T-helper 2 cell (primary cell): ENCODE measurements at regions not wholly inside any gene's neighbourhood (a gene's known extent, or its start where the extent isn't known, plus 50 kb on each side); places are given as distances from the start of the nearest gene placed in this dataset.

Source experiments
- DNase-seq, 5 experiments: peaks; one replicate each; pipeline versions ENCODE4 v3.0.0 to v3.0.0-alpha.2; 2012 to 2022

DNA sequence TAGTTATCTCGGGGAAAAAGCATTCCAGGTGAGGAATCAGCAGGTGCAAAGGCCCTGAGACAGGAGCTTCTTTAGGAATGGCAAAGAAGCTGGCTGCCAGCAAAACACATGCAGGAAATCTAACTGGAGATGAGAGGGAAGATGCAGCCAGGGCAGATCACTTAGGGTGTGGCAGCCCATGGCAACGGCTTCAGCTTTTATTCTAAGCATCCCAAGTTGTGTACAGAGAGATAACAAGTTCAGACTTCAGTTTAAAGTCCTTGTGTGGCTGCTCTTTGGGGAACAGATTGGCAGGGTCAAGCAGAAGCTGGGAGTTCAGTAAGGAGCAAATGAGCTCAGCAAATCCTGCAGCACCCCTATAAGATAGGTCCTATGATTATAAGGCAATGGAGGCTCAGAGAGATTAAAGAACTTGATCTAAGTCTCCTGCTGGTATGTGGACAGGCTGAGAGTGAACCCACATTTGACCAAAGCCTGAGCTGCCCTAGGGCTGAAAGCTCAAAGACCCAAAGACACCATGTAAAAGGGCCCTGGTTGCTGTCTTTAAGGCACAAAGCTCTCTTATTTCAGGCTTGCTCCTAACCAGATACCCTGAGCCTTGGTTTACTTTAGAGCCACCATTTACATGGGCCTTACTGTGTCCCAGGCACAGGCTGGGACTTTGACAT is 466.8 kb downstream of the SOX6 start:
- DNase-seq: no peak

DNA sequence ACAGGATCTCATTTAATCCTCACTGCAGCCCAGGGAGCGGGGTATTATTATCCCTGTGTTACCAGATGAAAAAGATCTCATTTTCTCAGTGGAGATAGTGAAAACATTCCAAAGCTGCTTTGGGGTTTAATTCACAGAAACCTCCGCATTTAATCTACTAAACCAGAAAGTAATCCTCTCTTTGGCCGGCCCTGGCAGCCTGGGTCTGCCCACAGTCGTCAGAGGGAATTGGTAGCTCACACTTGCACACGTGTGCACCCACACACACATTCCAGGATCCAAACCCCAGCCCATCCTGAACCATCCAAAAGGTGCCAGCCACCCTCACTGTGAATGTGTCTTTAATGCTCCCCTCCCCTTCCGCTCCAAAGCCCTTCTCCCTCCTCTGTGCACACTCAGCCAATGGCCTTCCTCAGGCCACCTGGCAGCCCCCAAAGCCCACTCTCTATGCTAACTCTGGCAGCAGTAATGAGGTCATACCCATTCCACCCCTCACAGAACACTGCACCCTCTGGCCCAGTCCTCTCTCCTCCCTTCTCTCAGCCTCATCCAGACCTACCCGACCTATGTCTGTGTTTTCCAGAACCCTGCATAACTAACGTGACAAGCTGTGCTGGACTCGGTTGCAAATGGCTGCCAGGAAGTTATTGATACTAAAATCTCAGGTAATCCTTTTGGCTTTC is 466.2 kb downstream of the SOX6 start:
- no peak for DNase-seq

DNA sequence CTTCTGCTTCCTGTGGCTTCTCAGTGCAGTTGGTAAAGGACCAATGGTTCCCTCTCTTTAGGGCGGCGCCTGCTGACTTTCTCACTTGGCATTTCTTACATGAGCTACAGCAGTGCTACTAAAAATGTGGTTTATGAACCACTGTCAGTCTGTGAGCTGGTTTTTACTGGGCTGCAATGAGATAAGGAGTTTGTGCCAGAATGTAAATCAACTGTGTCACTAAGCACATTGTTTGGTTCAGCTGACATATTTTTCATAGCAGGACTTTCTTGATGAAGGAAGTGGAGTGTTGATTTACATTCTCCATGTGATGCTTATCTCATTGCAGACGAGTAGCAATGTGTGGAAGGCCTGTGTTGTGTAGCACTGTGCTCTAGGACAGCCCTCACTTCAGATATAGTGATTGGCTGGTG is 463.3 kb downstream of the SOX6 start:
- peak in 1 of 5 experiments; percentile 41 for DNase-seq

DNA sequence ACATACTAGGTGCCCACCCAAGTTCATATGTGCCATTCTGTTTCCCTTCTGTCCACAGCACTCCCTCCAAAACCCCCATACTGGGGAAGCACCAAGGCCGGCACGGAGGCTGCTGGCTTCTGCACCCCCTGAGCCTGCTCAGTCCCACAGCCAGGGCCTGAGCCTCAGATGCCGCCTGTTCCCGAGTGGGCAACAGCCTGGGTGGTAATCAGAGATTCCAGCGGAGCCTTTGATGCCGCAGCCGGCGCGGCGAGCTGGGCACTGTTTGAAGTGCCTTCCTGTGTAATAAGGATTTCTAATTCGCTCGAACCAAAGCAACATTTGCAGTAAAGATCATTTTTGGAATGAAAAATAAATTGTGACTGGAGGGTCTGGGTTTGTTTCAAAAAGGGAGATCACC is 460.3 kb downstream of the SOX6 start:
- DNase-seq: no peak

DNA sequence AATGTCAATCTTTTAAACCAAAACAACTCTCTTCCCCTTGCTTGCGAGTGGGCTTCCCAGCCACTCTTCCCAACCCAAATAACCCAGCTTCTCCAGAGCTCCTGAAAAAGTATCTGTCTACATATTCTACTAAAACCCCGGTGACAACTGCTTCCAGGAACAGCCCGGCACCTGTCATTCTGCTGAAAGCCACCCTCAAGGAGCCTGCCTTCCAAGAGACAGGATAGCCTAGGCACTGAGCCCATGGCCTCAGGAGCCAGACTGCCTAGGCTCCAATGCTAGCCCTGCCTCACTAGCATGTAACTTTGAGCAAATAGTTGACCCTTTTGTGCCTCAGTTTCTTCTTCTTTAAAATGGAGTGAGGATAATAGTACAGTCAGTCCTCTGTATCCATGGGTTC is 459.8 kb downstream of the SOX6 start:
- no peak for DNase-seq

DNA sequence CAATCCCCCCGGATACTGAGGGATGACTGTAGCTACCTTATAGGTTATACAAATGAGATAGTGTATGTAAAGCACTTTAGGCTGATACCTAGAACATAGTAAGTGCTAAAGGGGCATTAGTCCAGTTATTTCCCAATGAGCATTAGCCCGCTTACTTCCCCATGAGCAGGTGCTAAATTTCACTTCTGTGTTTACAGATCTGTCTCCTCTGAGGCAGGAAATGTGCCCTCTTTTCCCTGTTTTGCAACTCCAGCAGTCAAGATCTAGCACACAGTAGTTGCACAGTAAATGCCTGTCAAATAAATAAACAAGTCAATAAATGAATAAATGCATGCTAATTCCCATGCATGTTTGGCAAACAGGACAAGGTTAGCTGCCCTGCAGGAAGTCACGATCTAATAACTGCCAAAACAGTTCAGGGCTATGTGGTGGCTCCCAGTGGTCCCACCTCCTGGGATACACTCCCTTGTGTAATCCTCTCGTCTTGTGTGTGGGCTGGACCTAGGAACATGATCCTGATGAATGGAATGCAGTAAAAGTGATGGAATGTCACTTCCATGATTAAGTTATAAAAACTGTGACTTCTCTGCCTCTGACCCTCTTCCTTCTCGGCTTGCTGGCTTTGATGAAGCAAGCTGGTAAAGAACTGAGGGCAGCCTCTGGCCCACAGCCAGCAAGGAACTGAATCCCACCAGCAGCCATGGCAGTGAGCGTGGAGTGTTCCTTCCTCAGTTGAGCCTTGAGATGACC is 459.0 kb downstream of the SOX6 start:
- DNase-seq: no peak

DNA sequence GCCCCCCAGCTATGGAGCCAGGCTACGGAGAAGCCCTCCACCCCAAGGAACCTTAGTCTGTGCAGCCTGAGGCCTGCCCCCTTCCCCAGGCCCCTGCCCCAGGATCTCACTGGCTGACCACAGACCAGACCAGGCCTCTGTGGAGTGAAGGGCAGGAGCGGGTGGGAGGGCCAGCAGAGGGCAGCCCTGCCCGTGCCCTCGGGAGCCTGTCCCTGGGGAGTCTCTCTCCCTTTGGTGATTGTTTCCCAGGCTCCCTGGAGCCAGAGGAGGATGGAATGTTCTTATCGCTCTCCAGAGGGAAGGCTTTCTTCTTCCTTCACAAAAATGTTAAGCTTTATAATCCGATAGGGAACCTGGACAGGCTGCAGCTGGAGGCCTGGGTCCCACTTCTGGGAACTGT is 455.3 kb downstream of the SOX6 start:
- DNase-seq: no peak

DNA sequence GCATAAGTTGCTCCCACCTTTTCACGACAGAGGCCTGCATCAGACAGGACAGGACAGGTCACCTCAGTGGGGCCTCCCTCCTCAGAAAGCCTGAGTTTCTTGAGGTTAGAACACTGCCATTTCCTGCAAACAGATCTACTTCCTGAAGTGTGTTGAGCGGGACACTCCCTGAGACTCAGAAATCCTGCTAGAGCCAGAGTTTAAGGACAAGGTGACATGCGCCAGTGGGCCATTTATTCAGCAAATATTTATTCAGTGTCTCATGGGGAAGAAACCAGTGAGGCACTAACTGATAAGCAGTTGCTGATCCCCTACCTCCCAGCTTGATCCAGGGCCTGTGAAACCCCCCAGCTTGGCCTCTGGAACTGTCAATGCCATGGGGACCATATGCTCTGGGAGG is 454.6 kb downstream of the SOX6 start:
- DNase-seq: no peak

DNA sequence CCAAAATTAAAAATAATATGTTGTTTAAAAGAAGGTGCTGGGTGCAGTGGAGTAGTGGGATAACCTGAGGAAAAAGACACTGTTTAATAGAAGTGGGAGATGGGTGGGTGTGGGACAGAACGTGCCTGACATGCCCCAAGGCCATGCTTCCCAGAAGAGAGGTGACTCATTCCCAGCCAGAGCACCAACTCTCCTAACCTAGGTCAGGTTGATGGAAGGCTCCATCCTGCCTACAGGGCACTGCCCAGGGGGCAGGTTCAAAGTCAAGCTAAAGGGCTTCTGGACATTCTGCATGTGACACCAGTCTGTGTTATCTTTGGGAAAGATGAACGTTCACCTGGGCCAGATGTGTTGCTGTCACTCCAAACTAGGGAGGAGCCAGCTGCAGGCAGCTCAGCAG is 453.1 kb downstream of the SOX6 start:
- DNase-seq: no peak

DNA sequence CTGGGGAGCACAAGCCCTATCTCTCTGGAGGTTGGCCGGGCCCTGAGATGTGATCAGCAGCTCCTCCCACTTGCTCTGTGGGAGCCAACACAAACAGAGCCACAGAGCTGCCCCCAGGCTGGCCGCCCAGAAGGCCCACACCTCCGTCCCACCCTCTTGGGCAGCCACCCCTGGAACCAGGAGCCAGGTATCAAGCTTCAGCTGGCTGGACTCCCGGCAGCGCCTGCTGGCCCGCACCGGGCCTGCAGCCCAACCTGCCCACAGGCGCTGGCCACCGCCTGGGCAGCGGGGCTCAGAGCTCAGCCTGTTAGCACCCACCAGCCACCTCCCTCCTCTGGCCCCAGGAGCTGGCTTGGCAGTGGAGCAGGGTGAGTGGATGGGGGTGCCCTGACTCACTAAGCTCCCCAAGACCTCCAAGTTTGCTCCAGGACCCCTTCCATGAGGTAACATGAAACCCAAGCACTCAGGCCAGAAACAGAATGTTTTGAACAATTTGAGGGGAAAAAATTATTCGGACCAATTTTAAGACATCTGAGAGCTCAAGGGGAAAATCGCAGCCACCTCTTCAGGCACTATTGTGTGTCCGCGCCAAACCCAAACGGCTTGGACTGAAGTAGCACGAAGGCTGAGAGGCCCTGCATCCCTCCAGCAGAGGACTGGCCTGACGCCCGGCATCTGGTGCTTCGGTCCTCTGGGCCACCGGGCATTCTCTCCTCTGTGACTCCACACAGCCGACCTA is 450.8 kb downstream of the SOX6 start:
- no peak for DNase-seq

DNA sequence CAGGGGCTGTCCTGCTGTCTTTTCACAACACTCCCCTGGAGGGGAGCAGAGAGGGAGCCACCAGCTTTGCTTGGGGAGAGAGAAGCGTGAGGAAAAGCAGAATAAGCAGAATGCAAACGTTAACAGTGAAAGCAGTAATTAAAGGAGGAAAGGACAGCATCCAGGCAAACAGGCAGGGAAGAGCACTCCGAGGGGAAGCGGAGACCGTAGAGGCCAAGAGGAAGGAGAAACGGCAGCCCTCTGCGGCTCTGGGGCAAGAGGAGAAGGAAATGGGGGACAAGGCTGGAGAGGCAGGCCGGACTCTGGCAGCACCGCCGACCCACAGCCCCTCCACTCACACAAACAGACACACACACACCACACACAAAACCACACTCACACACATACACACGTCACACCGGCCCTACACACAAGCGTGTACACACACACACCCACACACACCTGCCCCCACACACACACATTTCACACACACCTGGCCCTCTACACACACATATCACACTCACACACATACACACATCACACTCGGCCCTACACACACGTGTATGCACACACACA is 449.8 kb downstream of the SOX6 start:
- no peak for DNase-seq

DNA sequence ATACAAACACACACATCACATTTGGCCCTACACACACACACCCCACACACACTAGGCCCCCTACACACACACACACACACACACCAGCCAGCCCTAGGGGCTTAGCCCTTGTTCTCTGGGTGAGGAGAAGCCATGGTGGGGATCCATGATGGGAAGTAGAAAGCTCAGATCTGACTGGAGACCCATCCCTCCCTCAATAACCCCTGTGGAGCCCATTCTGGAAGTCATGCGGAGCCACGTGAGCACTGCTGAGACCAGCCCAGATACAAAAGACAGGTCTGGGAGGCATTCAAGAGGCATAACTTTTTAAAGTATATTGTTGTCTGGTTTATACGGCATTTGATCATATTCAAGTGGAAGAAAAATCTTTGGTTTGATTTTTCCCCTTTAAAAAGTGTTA is 448.5 kb downstream of the SOX6 start:
- DNase-seq: no peak

DNA sequence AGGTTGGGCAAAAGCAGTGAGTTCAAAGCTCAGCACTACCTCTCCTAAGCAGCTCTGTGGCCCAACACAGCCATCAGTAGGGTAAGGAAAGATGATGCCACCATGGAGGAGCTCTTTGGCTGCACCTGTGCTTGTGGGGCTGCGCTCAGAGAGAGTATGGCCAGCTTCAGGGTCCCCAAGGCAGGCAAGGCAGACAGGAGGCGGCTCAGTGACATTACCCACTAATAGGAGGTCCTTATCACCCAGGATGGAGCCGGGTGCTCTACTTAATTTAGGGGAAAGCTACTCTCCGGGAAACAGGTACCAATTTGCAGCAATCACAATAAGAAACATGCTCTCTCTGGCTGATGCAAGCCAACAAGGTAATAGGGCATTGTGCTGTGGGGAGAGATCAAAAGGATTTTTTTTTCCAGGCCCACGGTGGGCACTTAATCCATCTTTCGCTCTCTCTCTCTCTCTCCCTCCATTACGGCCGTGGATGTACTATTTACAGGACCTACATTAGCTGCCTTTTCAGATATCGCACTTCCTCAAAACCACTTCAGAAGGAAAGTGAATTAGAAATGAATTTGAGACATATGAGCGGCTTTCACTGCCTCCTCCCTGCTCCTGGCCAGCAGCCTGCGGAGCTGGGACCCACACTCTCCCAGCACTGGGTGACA is 446.3 kb downstream of the SOX6 start:
- no peak for DNase-seq

DNA sequence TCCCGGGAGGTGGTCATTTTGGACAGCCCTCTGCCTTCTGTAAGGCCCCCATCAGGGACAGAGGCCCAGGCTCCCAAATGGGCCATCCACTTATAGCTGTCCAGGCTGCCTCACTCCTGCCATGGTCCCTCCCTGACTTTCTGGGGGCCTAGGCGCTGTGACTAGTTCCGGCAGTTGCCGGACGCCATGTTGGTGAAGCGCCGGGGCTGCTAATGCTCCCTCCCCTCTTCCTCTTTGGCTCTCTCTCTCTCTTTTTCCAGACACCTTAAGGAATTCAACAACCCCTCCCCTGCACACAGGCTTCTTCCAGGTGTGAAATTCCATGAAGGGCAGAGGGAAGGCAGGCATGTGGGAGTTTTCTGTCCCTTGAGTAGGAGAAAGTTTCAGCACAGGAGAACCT is 445.6 kb downstream of the SOX6 start:
- DNase-seq: no peak

DNA sequence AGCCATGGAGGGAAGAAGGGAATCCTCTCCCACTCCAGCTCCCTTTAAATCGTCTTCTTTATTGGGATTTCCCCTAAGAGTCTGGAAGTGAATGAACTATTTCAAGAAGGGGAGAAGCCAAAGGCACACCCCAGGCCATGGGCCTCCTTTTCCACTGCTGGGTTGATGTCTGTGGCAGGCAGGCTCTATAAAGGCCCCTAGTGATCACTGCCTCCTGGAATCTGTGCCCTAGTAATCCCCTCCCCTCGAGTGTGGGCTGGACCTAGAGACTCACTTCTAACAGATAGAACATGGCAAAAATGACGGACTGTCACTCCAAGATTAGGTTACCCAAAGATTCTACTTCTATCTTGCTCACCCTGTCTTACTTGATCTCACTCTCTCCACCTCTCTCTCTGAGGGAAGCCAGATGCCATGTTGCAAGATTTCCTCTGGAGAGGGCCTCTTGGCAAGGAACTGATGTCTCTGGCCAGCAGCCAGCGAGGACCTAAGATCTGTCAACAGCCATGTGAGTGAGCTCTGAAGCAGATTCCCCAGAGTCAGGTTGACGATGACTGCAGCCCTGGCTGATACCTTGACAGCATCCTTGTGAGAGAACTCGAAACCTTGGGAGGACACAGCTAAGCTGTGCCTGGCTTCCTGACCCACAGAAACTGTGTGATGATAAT is 444.8 kb downstream of the SOX6 start:
- DNase-seq: no peak

DNA sequence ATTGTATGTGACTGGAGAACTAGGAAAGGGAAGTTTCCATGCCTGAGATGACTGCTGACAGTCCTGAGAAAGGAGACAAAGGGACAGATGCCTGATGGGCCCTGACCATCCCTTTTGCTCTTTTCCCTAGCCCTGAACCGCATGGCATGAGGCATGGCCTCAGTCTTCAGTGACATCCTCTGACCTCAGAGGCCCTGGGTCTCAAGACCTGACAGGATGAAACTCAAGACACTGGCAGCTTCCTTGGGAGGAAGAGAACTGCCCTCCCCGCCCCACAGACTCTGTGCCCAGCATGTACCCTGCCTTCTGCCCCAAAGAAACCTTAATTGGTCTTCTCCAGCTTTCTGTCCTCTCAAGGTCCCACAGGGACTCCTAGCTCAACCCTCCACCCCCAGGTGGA is 444.1 kb downstream of the SOX6 start:
- no peak for DNase-seq

DNA sequence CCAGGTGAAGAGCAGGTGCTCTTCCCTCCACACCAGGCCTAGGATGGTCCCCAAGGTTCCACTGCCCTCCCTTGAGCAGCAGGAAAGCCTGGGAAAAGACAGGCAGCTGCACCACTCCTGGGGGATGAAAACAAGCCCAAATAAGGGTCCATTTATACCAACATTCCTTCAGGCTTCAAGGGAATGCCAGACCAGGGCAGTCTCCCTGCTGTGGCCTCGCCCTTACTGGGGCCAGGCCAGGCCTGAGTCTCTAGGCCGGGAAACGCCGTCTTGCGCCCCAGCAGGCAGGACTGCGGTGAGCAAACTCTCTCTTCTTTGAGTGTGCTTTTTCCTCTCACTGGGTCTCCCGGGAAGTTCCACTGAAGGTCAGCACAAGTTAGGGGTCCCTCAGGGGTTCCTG is 443.5 kb downstream of the SOX6 start:
- no peak for DNase-seq

DNA sequence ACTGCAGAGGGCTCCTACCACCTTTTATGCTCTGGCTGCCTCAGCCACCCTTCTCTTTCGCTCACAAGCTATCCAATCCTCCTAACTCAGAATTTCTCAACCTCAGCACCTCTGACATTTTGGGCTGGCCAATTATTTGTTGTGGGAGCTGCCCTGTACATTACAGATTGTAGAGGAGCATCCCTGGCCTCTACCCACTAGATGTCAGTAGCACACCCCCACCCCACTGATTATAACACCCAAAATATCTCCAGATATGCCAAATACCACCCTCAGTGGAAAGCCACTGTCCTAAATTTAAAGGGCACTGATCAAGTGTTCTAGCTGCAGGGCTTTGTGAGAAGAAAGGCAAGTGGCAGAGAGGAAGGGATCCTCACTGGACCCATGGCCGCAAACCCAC is 443.1 kb downstream of the SOX6 start:
- no peak for DNase-seq
